ENCODE measurements at regions not wholly inside any gene's neighbourhood (a gene's known extent, or its start where the extent isn't known, plus 50 kb on each side); places are given as distances from the start of the nearest gene placed in this dataset.

- Mint-ChIP-seq H3K36me3 (ENCODE audit: insufficient read depth in 1 of 3, low read depth in 3 of 3) (peaks cover 0 to 5% (median 0%) of the 10 kb centered on the region in 3 experiments; a peak in 2 of 7 replicates), H3K9me3 (no peaks in the 10 kb centered on the region), H3K4me1 (peaks cover 15 to 17% of the 10 kb centered on the region in 2 experiments), H3K27me3 (ENCODE audit: low read depth) (peaks cover 2% of the 10 kb centered on the region; the same call in 1 of the 2 replicates), H3K27ac (no peak overlapping the region), H3K4me3 (no peak overlapping the region)
- Histone ChIP-seq H3K14ac (ENCODE audit: insufficient read depth, low read length) (no peak overlapping the region), H3K79me2 (ENCODE audit: insufficient read depth, low read length) (no peaks in the 10 kb centered on the region), H3K9me3 (ENCODE audit: control insufficient read depth, low read depth, low read length) (no peaks in the 10 kb centered on the region), H3K9ac (ENCODE audit: extremely low read depth, insufficient read length, low read length) (no peak overlapping the region), H3K4me2 (ENCODE audit: insufficient read depth, insufficient read length, low read length) (no peak overlapping the region), H2BK5ac (ENCODE audit: insufficient read length, low read length) (no peak overlapping the region), H2BK120ac (ENCODE audit: low read depth, low read length, poor library complexity, severe bottlenecking) (no peak overlapping the region), H3K4me1 (ENCODE audit: insufficient read depth, low read length) (peaks cover 6% of the 10 kb centered on the region), H2AK5ac (ENCODE audit: insufficient read length, low read length) (no peak overlapping the region), H4K5ac (ENCODE audit: insufficient read length, low read depth, low read length) (no peak overlapping the region), H3K56ac (ENCODE audit: insufficient read length, low read depth, low read length) (no peak overlapping the region), H3K27ac (ENCODE audit: insufficient read length, low read depth, low read length) (no peak overlapping the region), H3K79me1 (ENCODE audit: insufficient read depth, low read depth, low read length, poor library complexity, severe bottlenecking) (no peaks in the 10 kb centered on the region), H4K20me1 (ENCODE audit: control insufficient read depth, insufficient read depth, insufficient read length) (no peaks in the 10 kb centered on the region), H3K27me3 (ENCODE audit: insufficient read depth, low read length) (no peaks in the 10 kb centered on the region), H4K8ac (replicated peaks; ENCODE audit: insufficient read length, low read depth, low read length) (no peak overlapping the region), H3K4ac (ENCODE audit: low read depth, low read length) (no peak overlapping the region), H2BK12ac (ENCODE audit: insufficient read length, low read depth, low read length) (no peak overlapping the region), H2BK15ac (ENCODE audit: low read depth, low read length) (no peak overlapping the region), H3K23ac (ENCODE audit: insufficient read length, low read depth, low read length) (no peak overlapping the region), H3K23me2 (ENCODE audit: insufficient read length, low read depth, low read length, poor library complexity, severe bottlenecking) (no peaks in the 10 kb centered on the region), H3K18ac (ENCODE audit: insufficient read length, low read depth, low read length) (no peak overlapping the region), H2AFZ (ENCODE audit: low read length) (no peak overlapping the region), H3T11ph (ENCODE audit: low read length) (no peak overlapping the region), H2BK20ac (ENCODE audit: low read depth, low read length, poor library complexity, severe bottlenecking) (no peak overlapping the region), H4K91ac (ENCODE audit: insufficient read length, low read depth, low read length) (no peak overlapping the region)
- no peak for TF ChIP-seq CTCF (conservative IDR thresholded peaks at IDR 0.05)
- no peak for DNase-seq
- WGBS (ENCODE audit: extremely low coverage, insufficient read length, low lambda C conversion rate), result no CpG with 5 or more reads among the region's 6 CpGs
These were observed 55.1 kb upstream of the NFIB start for GRCh38 chr9:14369011-14369410.
